H9 (cell line): ENCODE measurements at regions not wholly inside any gene's neighbourhood (a gene's known extent, or its start where the extent isn't known, plus 50 kb on each side); places are given as distances from the start of the nearest gene placed in this dataset.

Experiments
- DNase-seq: peaks from one replicate; pipeline ENCODE4 v3.0.0-alpha.2; 2017
- H2AFZ ChIP-seq: one replicate; pipeline ENCODE4 v1.6.1; 2013; ENCODE audit warnings: mild to moderate bottlenecking, low read length, control low read depth, moderate library complexity
- H2AK5ac ChIP-seq: 2 replicates; pipeline ENCODE4 v1.6.1; 2013; ENCODE audit warnings: low read length, control low read depth, mixed read lengths; ENCODE audit not compliant: insufficient read length
- H2BK120ac ChIP-seq: one replicate; pipeline ENCODE4 v1.6.1; 2013; ENCODE audit warnings: low read depth, mild to moderate bottlenecking, low read length, control low read depth, inconsistent platforms; ENCODE audit not compliant: poor library complexity, severe bottlenecking
- H2BK12ac ChIP-seq: 2 replicates; pipeline ENCODE4 v1.6.1; 2013; ENCODE audit warnings: low read length, control low read depth, mixed read lengths, low read depth; ENCODE audit not compliant: insufficient read length
- H2BK15ac ChIP-seq: 2 replicates; pipeline ENCODE4 v1.6.1; 2013; ENCODE audit warnings: low read depth, low read length, control low read depth
- H2BK20ac ChIP-seq: one replicate; pipeline ENCODE4 v1.6.1; 2013; ENCODE audit warnings: low read depth, mild to moderate bottlenecking, low read length, control low read depth, inconsistent platforms; ENCODE audit not compliant: poor library complexity, severe bottlenecking
- H2BK5ac ChIP-seq: 2 replicates; pipeline ENCODE4 v1.6.1; 2013; ENCODE audit warnings: low read length, control low read depth, mixed read lengths; ENCODE audit not compliant: insufficient read length
- H3K14ac ChIP-seq: 2 replicates; pipeline ENCODE4 v1.6.1; 2013; ENCODE audit warnings: low read length, control low read depth; ENCODE audit not compliant: insufficient read depth
- H3K18ac ChIP-seq: 2 replicates; pipeline ENCODE4 v1.6.1; 2013; ENCODE audit warnings: low read depth, mild to moderate bottlenecking, mixed read lengths, low read length, control low read depth; ENCODE audit not compliant: insufficient read length
- H3K23ac ChIP-seq: 2 replicates; pipeline ENCODE4 v1.6.1; 2013; ENCODE audit warnings: low read length, control low read depth, mixed read lengths, low read depth; ENCODE audit not compliant: insufficient read length
- H3K23me2 ChIP-seq: 2 replicates; pipeline ENCODE4 v1.6.1; 2013; ENCODE audit warnings: low read depth, mild to moderate bottlenecking, mixed read lengths, low read length, control low read depth; ENCODE audit not compliant: insufficient read length, poor library complexity, severe bottlenecking
- H3K27ac ChIP-seq: 2 replicates; pipeline ENCODE4 v1.5.1; 2013; ENCODE audit warnings: low read length, control low read depth, mixed read lengths, low read depth; ENCODE audit not compliant: insufficient read length
- H3K27me3 ChIP-seq: 2 replicates; pipeline ENCODE4 v1.6.1; 2013; ENCODE audit warnings: low read length, control low read depth, inconsistent platforms; ENCODE audit not compliant: insufficient read depth
- H3K4ac ChIP-seq: 2 replicates; pipeline ENCODE4 v1.6.1; 2013; ENCODE audit warnings: low read depth, mild to moderate bottlenecking, control low read depth, inconsistent platforms, low read length, moderate library complexity
- H3K4me1 ChIP-seq: 2 replicates; pipeline ENCODE4 v1.6.1; 2013; ENCODE audit warnings: low read length, control low read depth, inconsistent platforms; ENCODE audit not compliant: insufficient read depth
- H3K4me2 ChIP-seq: 2 replicates; pipeline ENCODE4 v1.6.1; 2013; ENCODE audit warnings: low read length, control low read depth, mixed read lengths; ENCODE audit not compliant: insufficient read length, insufficient read depth
- H3K56ac ChIP-seq: 2 replicates; pipeline ENCODE4 v1.6.1; 2013; ENCODE audit warnings: low read depth, mild to moderate bottlenecking, mixed read lengths, low read length, control low read depth; ENCODE audit not compliant: insufficient read length
- H3K79me1 ChIP-seq: 2 replicates; pipeline ENCODE4 v1.6.1; 2013; ENCODE audit warnings: low read depth, mild to moderate bottlenecking, moderate library complexity, low read length, control low read depth, inconsistent platforms; ENCODE audit not compliant: insufficient read depth, poor library complexity, severe bottlenecking
- H3K79me2 ChIP-seq: 2 replicates; pipeline ENCODE4 v1.6.1; 2013; ENCODE audit warnings: low read length, control low read depth, inconsistent platforms; ENCODE audit not compliant: insufficient read depth
- H3K9ac ChIP-seq: 2 replicates; pipeline ENCODE4 v1.6.1; 2013; ENCODE audit warnings: low read length, control low read depth, mixed read lengths; ENCODE audit not compliant: insufficient read length; ENCODE audit errors: extremely low read depth
- H3K9me3 ChIP-seq: one replicate; pipeline ENCODE4 v1.6.1; 2013; ENCODE audit warnings: low read depth, low read length, inconsistent platforms; ENCODE audit not compliant: control insufficient read depth
- H3T11ph ChIP-seq: one replicate; pipeline ENCODE4 v1.6.1; 2013; ENCODE audit warnings: mild to moderate bottlenecking, low read length, control low read depth, inconsistent platforms
- H4K20me1 ChIP-seq: one replicate; pipeline ENCODE4 v1.6.1; 2013; ENCODE audit not compliant: control insufficient read depth, insufficient read length, insufficient read depth
- H4K5ac ChIP-seq: 2 replicates; pipeline ENCODE4 v1.6.1; 2013; ENCODE audit warnings: low read depth, mild to moderate bottlenecking, mixed read lengths, low read length, control low read depth; ENCODE audit not compliant: insufficient read length
- H4K8ac ChIP-seq: replicated peaks from 2 replicates; pipeline ENCODE4 v1.6.1; 2013; ENCODE audit warnings: low read length, control low read depth, mixed read lengths, low read depth; ENCODE audit not compliant: insufficient read length
- H4K91ac ChIP-seq: 2 replicates; pipeline ENCODE4 v1.6.1; 2013; ENCODE audit warnings: low read depth, mild to moderate bottlenecking, moderate library complexity, mixed read lengths, low read length, control low read depth; ENCODE audit not compliant: insufficient read length
- H3K27ac Mint-ChIP-seq, 3 experiments: 2 replicates in 2 of 3; 3 replicates in 1 of 3; pipeline ENCODE4 v1.8.0; 2020 to 2021; ENCODE audit warnings: mixed read lengths in 3 of 3, mild to moderate bottlenecking in 1 of 3, moderate library complexity in 1 of 3
- H3K27me3 Mint-ChIP-seq: 2 replicates; pipeline ENCODE4 v1.8.0; 2021; ENCODE audit warnings: low read depth, mild to moderate bottlenecking, moderate library complexity, mixed read lengths
- H3K36me3 Mint-ChIP-seq, 3 experiments: 2 replicates in 2 of 3; 3 replicates in 1 of 3; pipeline ENCODE4 v1.8.0; 2020 to 2021; ENCODE audit warnings: low read depth in 3 of 3, mixed read lengths in 3 of 3; ENCODE audit not compliant: insufficient read depth in 1 of 3
- H3K4me1 Mint-ChIP-seq, 2 experiments: 2 replicates each; pipeline ENCODE4 v1.8.0; 2020; ENCODE audit warnings: mixed read lengths in 2 of 2
- H3K4me3 Mint-ChIP-seq, 2 experiments: 2 replicates in 1 of 2; 3 replicates in 1 of 2; pipeline ENCODE4 v1.8.0; 2020 to 2021; ENCODE audit warnings: mild to moderate bottlenecking in 2 of 2, mixed read lengths in 2 of 2, moderate library complexity in 1 of 2
- H3K9me3 Mint-ChIP-seq, 2 experiments: 2 replicates in 1 of 2; 3 replicates in 1 of 2; pipeline ENCODE4 v1.8.0; 2020; ENCODE audit warnings: mild to moderate bottlenecking in 2 of 2, mixed read lengths in 2 of 2, moderate library complexity in 1 of 2
- CTCF ChIP-seq: fragments of 200-600 bp; sonication (generic); conservative IDR thresholded peaks from 3 replicates; pipeline ENCODE4 v1.8.0; 2021; ENCODE audit warnings: antibody characterized with exemption, mild to moderate bottlenecking
- WGBS: extraction: QIAGEN DNeasy Blood & Tissue Kit; methylation state at CpG from one replicate; pipeline ENCODE4 v1.1.7; 2013; ENCODE audit warnings: missing lambda C conversion rate, low lambda C conversion rate, mixed read lengths; ENCODE audit not compliant: insufficient read length; ENCODE audit errors: extremely low coverage; 5-methylcytosine and 5-hydroxymethylcytosine counted together

GRCh38 chr5:1727571-1727970, 72.1 kb downstream of the MRPL36 start:
- no peak overlapping the region for H4K8ac ChIP-seq
- no peak overlapping the region for H3K27ac ChIP-seq
- H3T11ph ChIP-seq, result no peak overlapping the region
- H3K36me3 Mint-ChIP-seq, result no peaks in the 10 kb centered on the region; a peak in 1 of 7 replicates
- H3K27me3 Mint-ChIP-seq, result peaks cover 21% of the 10 kb centered on the region
- H3K79me1 ChIP-seq, result no peaks in the 10 kb centered on the region
- H3K9ac ChIP-seq, result no peak overlapping the region
- H4K20me1 ChIP-seq, result no peaks in the 10 kb centered on the region
- TF ChIP-seq CTCF, result no peak
- H3K79me2 ChIP-seq, result no peaks in the 10 kb centered on the region
- peaks cover 27 to 28% of the 10 kb centered on the region in 2 experiments for H3K4me1 Mint-ChIP-seq
- no peak overlapping the region for H3K23ac ChIP-seq
- no peak overlapping the region for H3K4me2 ChIP-seq
- H2AFZ ChIP-seq, result no peak overlapping the region
- H4K91ac ChIP-seq, result no peak overlapping the region
- H3K18ac ChIP-seq, result no peak overlapping the region
- peak; percentile 57 for DNase-seq
- no peaks in the 10 kb centered on the region for H3K9me3 ChIP-seq
- H4K5ac ChIP-seq, result no peak overlapping the region
- no peak overlapping the region for H2BK12ac ChIP-seq
- H2BK5ac ChIP-seq, result no peak overlapping the region
- H3K27ac Mint-ChIP-seq, result no peak overlapping the region; a peak in 1 of 7 replicates
- H2BK15ac ChIP-seq, result no peak overlapping the region
- no peak overlapping the region for H3K4ac ChIP-seq
- no CpG with 5 or more reads among the region's 19 CpGs for WGBS
- no peaks in the 10 kb centered on the region for H3K9me3 Mint-ChIP-seq
- H3K56ac ChIP-seq, result no peak overlapping the region
- H2AK5ac ChIP-seq, result no peak overlapping the region
- no peak overlapping the region for H2BK120ac ChIP-seq
- no peak overlapping the region for H3K14ac ChIP-seq
- H2BK20ac ChIP-seq, result no peak overlapping the region
- H3K4me3 Mint-ChIP-seq, result no peak overlapping the region
- H3K27me3 ChIP-seq, result no peaks in the 10 kb centered on the region
- H3K23me2 ChIP-seq, result no peaks in the 10 kb centered on the region
- no peaks in the 10 kb centered on the region for H3K4me1 ChIP-seq
